ENCODE measurements at regions not wholly inside any gene's neighbourhood (a gene's known extent, or its start where the extent isn't known, plus 50 kb on each side); places are given as distances from the start of the nearest gene placed in this dataset.

- no peak for DNase-seq (ENCODE audit: low read depth)
- H3K4me3 ChIP-seq (ENCODE audit: low read depth, low read length): no peak overlapping the region
- no peak for TF ChIP-seq CTCF (IDR thresholded peaks at IDR 0.05; ENCODE audit: control insufficient read depth, extremely low read depth, insufficient read depth)
Observed at GRCh38 chr11:119807841-119808240, 78.8 kb upstream of the NECTIN1 start.

- no peak for TF ChIP-seq CTCF (IDR thresholded peaks at IDR 0.05; ENCODE audit: control insufficient read depth, extremely low read depth, insufficient read depth)
- no peak overlapping the region for H3K4me3 ChIP-seq (ENCODE audit: low read depth, low read length)
- DNase-seq (ENCODE audit: low read depth): no peak
Observed at GRCh38 chr11:119807402-119807801, 78.4 kb upstream of the NECTIN1 start.

- DNase-seq (ENCODE audit: low read depth): no peak
- no peak for TF ChIP-seq CTCF (IDR thresholded peaks at IDR 0.05; ENCODE audit: control insufficient read depth, extremely low read depth, insufficient read depth)
- no peak overlapping the region for H3K4me3 ChIP-seq (ENCODE audit: low read depth, low read length)
Observed at GRCh38 chr11:119806064-119806915, 77.3 kb upstream of the NECTIN1 start.

- no peak for TF ChIP-seq CTCF (IDR thresholded peaks at IDR 0.05; ENCODE audit: control insufficient read depth, extremely low read depth, insufficient read depth)
- no peak for DNase-seq (ENCODE audit: low read depth)
- H3K4me3 ChIP-seq (ENCODE audit: low read depth, low read length): no peak overlapping the region
Observed at GRCh38 chr11:119805663-119806062, 76.7 kb upstream of the NECTIN1 start.

GRCh38 chr11:119804698-119805097 lies 75.7 kb upstream of the NECTIN1 start:
- no peak for TF ChIP-seq CTCF (IDR thresholded peaks at IDR 0.05; ENCODE audit: control insufficient read depth, extremely low read depth, insufficient read depth)
- DNase-seq (ENCODE audit: low read depth): no peak

GRCh38 chr11:119803726-119804294 lies 74.8 kb upstream of the NECTIN1 start:
- DNase-seq (ENCODE audit: low read depth): no peak
- no peak overlapping the region for H3K4me3 ChIP-seq (ENCODE audit: low read depth, low read length)
- no peak for TF ChIP-seq CTCF (IDR thresholded peaks at IDR 0.05; ENCODE audit: control insufficient read depth, extremely low read depth, insufficient read depth)

More at GRCh38 chr11:119804698-119805097, 75.7 kb upstream of the NECTIN1 start:
- no peak overlapping the region for H3K4me3 ChIP-seq (ENCODE audit: low read depth, low read length)
